ENCODE measurements at regions not wholly inside any gene's neighbourhood (a gene's known extent, or its start where the extent isn't known, plus 50 kb on each side); places are given as distances from the start of the nearest gene placed in this dataset.

- Histone ChIP-seq H3K79me2 (ENCODE audit: insufficient read depth, low read length) (no peaks in the 10 kb centered on the region), H2AFZ (ENCODE audit: low read length) (no peak overlapping the region), H3K4me1 (ENCODE audit: insufficient read depth, low read length) (no peaks in the 10 kb centered on the region), H3K4me2 (ENCODE audit: low read depth, low read length) (no peak overlapping the region), H3K36me3 (replicated peaks in 1 of 2; ENCODE audit: control insufficient read depth in 1 of 2, insufficient read depth in 2 of 2, low read length in 2 of 2) (no peaks in the 10 kb centered on the region), H3K4me3 (replicated peaks in 1 of 3; ENCODE audit: insufficient read depth in 1 of 3, low read depth in 2 of 3, low read length in 3 of 3) (no peak overlapping the region), H3K27ac (ENCODE audit: extremely low read length, insufficient read depth, low read length) (no peak overlapping the region), H4K20me1 (ENCODE audit: insufficient read depth, low read length) (no peaks in the 10 kb centered on the region), H3K9ac (ENCODE audit: insufficient read depth, low read depth, low read length) (no peak overlapping the region), H3K27me3 (ENCODE audit: control insufficient read depth in 1 of 2, insufficient read depth in 2 of 2, low read length in 2 of 2) (no peaks in the 10 kb centered on the region), H3K9me3 (ENCODE audit: low read length) (no peaks in the 10 kb centered on the region)
- CTCF ChIA-PET (ENCODE audit: low intra/inter-chr PET ratio, low total read pairs) = no interaction called here
- FAIRE-seq (no peak), DNase-seq (ENCODE audit: low spot score) (peak; percentile 1), ATAC-seq (peak; percentile 55; the same call in 2 of the 3 replicates)
- no TSS peak for BruUV-seq (replicated peaks)
- in situ Hi-C loops (cut with HindIII; ENCODE audit: extremely low pct_ligation_motif_present, low pct_unique_long_range_greater_than_20kb) (no loop called here), intact Hi-C loops (cut with micrococcal nuclease; ENCODE audit: unreplicated experiment) (no loop called here)
- no peak for TF ChIP-seq SRSF1 (optimal IDR thresholded peaks at IDR 0.05; ENCODE audit: low read depth, low read length)
- TF ChIP-seq ZNF7 (CRISPR knock-in tag; IDR thresholded peaks at IDR 0.05) = 0 out of 2 replicates have a peak, but pooled peaks have one; percentile 22
- TF ChIP-seq CTCF (CRISPR knock-in tag; IDR thresholded peaks at IDR 0.05) = peak; percentile 45
- no peak for TF ChIP-seq FOSL1 (CRISPR knock-in tag; IDR thresholded peaks at IDR 0.05; ENCODE audit: borderline replicate concordance)
- TF ChIP-seq STAG1 (CRISPR knock-in tag; IDR thresholded peaks at IDR 0.05) = peak; percentile 45
- TF ChIP-seq UBTF (CRISPR knock-in tag; IDR thresholded peaks at IDR 0.05) = no peak
- no peak for TF ChIP-seq DRAP1 (CRISPR knock-in tag; IDR thresholded peaks at IDR 0.05)
- TF ChIP-seq ZBTB20 (CRISPR knock-in tag; IDR thresholded peaks at IDR 0.05; ENCODE audit: borderline replicate concordance, low read depth) = no peak
- TF ChIP-seq IKZF1 (IDR thresholded peaks at IDR 0.05) = no peak
- no peak for TF ChIP-seq RNF219 (CRISPR knock-in tag; IDR thresholded peaks at IDR 0.05)
- peak; percentile 25; the same call in 1 of the 2 replicates for TF ChIP-seq SMC3 (IDR thresholded peaks at IDR 0.05; ENCODE audit: low read length)
- TF ChIP-seq BATF2 (CRISPR knock-in tag; IDR thresholded peaks at IDR 0.05) = no peak
- WGBS (ENCODE audit: low lambda C conversion rate) = 22% methylated on average over 5 of the region's 5 CpGs
- POLR2A ChIA-PET = no interaction called here
These were observed 434.2 kb downstream of the PPARGC1A start for GRCh38 chr4:23455456-23456158.

All from HepG2 (cell line).